ENCODE measurements at regions not wholly inside any gene's neighbourhood (a gene's known extent, or its start where the extent isn't known, plus 50 kb on each side); places are given as distances from the start of the nearest gene placed in this dataset.

GRCh38 chr6:20313960-20314530 lies 87.6 kb upstream of the E2F3 start:
- no peak for DNase-seq

GRCh38 chr6:20314866-20315845 lies 86.5 kb upstream of the E2F3 start:
- no peak for DNase-seq

GRCh38 chr6:20317430-20317829 lies 84.2 kb upstream of the E2F3 start:
- DNase-seq = no peak

GRCh38 chr6:20318851-20319387 lies 82.8 kb upstream of the E2F3 start:
- no peak for DNase-seq

GRCh38 chr6:20319520-20320357 lies 81.9 kb upstream of the E2F3 start:
- peak; percentile 29 for DNase-seq

- no peak for DNase-seq
These were observed 75.8 kb upstream of the E2F3 start for GRCh38 chr6:20325641-20326421.

GRCh38 chr6:20326422-20326728 lies 75.3 kb upstream of the E2F3 start:
- no peak for DNase-seq

GRCh38 chr6:20327141-20327540 lies 74.5 kb upstream of the E2F3 start:
- DNase-seq = no peak

- no peak for DNase-seq
These were observed 73.3 kb upstream of the E2F3 start for GRCh38 chr6:20328266-20328923.

GRCh38 chr6:20328924-20329300 lies 72.8 kb upstream of the E2F3 start:
- DNase-seq = no peak

GRCh38 chr6:20331042-20331441 lies 70.6 kb upstream of the E2F3 start:
- DNase-seq = no peak

GRCh38 chr6:20331625-20332024 lies 70.1 kb upstream of the E2F3 start:
- no peak for DNase-seq

- no peak for DNase-seq
These were observed 69.2 kb upstream of the E2F3 start for GRCh38 chr6:20332441-20333006.

- no peak for DNase-seq
These were observed 67.9 kb upstream of the E2F3 start for GRCh38 chr6:20333721-20334269.

- no peak for DNase-seq
These were observed 67.3 kb upstream of the E2F3 start for GRCh38 chr6:20334334-20334733.

GRCh38 chr6:20334962-20335361 lies 66.7 kb upstream of the E2F3 start:
- no peak for DNase-seq

GRCh38 chr6:20335872-20336271 lies 65.8 kb upstream of the E2F3 start:
- DNase-seq = no peak

- DNase-seq = no peak
These were observed 63.5 kb upstream of the E2F3 start for GRCh38 chr6:20338156-20338555.

- no peak for DNase-seq
These were observed 61.4 kb upstream of the E2F3 start for GRCh38 chr6:20340068-20340848.

GRCh38 chr6:20341096-20341495 lies 60.6 kb upstream of the E2F3 start:
- no peak for DNase-seq

All from femur (tissue), 1 donor.